HG03280 (cell line): ENCODE measurements at regions not wholly inside any gene's neighbourhood (a gene's known extent, or its start where the extent isn't known, plus 50 kb on each side); places are given as distances from the start of the nearest gene placed in this dataset.
"Not testable (repeated sequence)": the region's sequence is repeated elsewhere in the genome, so short reads cannot be mapped to it uniquely, and the experiment has no call there.

Experiments
- ATAC-seq: cut with Tn5 transposase; IDR thresholded peaks from one replicate; pipeline ENCODE4 v1.9.1; 2021; ENCODE audit warnings: mild to moderate bottlenecking, moderate library complexity; ENCODE audit not compliant: unreplicated experiment

- ATAC-seq, result no peak
Observed at GRCh38 chr13:48804821-48805601, 151.3 kb downstream of the CYSLTR2 start.

- no peak for ATAC-seq
Observed at GRCh38 chr13:48806522-48806921, 152.8 kb downstream of the CYSLTR2 start.

- ATAC-seq, result no peak
Observed at GRCh38 chr13:48808683-48809082, 155.0 kb downstream of the CYSLTR2 start.

GRCh38 chr13:48810013-48810412 is 156.3 kb downstream of the CYSLTR2 start:
- ATAC-seq, result no peak

GRCh38 chr13:48813518-48813917 is 159.8 kb downstream of the CYSLTR2 start:
- ATAC-seq, result no peak

- no peak for ATAC-seq
Observed at GRCh38 chr13:48816700-48817099, 159.0 kb upstream of the FNDC3A start.

- no peak for ATAC-seq
Observed at GRCh38 chr13:48817166-48817802, 158.4 kb upstream of the FNDC3A start.

- no peak for ATAC-seq
Observed at GRCh38 chr13:48818495-48819356, 157.0 kb upstream of the FNDC3A start.

- ATAC-seq, result no peak
Observed at GRCh38 chr13:48819376-48819775, 156.3 kb upstream of the FNDC3A start.

GRCh38 chr13:48819899-48820298 is 155.8 kb upstream of the FNDC3A start:
- no peak for ATAC-seq

- not testable (repeated sequence) for ATAC-seq
Observed at GRCh38 chr13:48823526-48823925, 152.2 kb upstream of the FNDC3A start.

- no peak for ATAC-seq
Observed at GRCh38 chr13:48826039-48826438, 149.7 kb upstream of the FNDC3A start.

GRCh38 chr13:48826922-48827454 is 148.7 kb upstream of the FNDC3A start:
- not testable (repeated sequence) for ATAC-seq

GRCh38 chr13:48827709-48828108 is 148.0 kb upstream of the FNDC3A start:
- ATAC-seq, result no peak

- ATAC-seq, result no peak
Observed at GRCh38 chr13:48828962-48829411, 146.7 kb upstream of the FNDC3A start.

- no peak for ATAC-seq
Observed at GRCh38 chr13:48829536-48829935, 146.2 kb upstream of the FNDC3A start.

- ATAC-seq, result no peak
Observed at GRCh38 chr13:48831248-48831647, 144.5 kb upstream of the FNDC3A start.

- no peak for ATAC-seq
Observed at GRCh38 chr13:48833412-48833811, 142.3 kb upstream of the FNDC3A start.

GRCh38 chr13:48835326-48835725 is 140.4 kb upstream of the FNDC3A start:
- ATAC-seq, result not testable (repeated sequence)

- no peak for ATAC-seq
Observed at GRCh38 chr13:48838193-48838973, 137.3 kb upstream of the FNDC3A start.
